OCI-LY1 (cell line): ENCODE measurements at regions not wholly inside any gene's neighbourhood (a gene's known extent, or its start where the extent isn't known, plus 50 kb on each side); places are given as distances from the start of the nearest gene placed in this dataset.

Experiments used
- CTCF ChIP-seq: fragments of 200-600 bp; sonication (generic), shearing (Covaris generic); IDR thresholded peaks from 2 replicates; pipeline ENCODE4 v1.5.1; 2017; ENCODE audit warnings: mild to moderate bottlenecking, antibody characterized with exemption, low read length, moderate library complexity, mixed read lengths
- EZH2 ChIP-seq: fragments of 200-600 bp; sonication (generic), shearing (Covaris generic); IDR thresholded peaks from 2 replicates; pipeline ENCODE4 v1.8.0; 2017; ENCODE audit warnings: borderline replicate concordance, mixed run types, mild to moderate bottlenecking, antibody characterized with exemption, low read length, moderate library complexity, mixed read lengths

- TF ChIP-seq EZH2, result no peak
- no peak for TF ChIP-seq CTCF
These were observed 105.8 kb upstream of the C1QTNF7 start for GRCh38 chr4:15322006-15322405.
